ENCODE measurements at regions not wholly inside any gene's neighbourhood (a gene's known extent, or its start where the extent isn't known, plus 50 kb on each side); places are given as distances from the start of the nearest gene placed in this dataset.

DNA sequence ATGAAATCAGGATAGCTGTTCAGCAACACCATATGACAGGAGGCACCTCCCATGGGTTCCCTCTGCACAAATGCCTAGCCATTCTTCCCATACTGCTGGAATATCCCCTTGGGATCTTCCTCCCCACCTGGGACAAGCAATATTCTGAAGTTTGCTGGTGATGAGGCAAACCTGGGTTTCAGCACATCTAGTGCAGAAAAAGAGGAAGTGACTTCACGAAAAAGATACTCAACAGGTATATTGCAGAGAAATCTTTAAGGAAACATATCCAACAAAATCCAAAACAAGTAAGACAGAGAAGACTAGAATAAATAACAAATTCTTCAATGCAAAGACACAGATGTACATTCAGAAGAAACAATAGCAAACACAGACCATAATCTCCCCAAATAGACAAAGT is 1497.0 kb downstream of the PCDH9 start:
- TF ChIP-seq POLR2A (IDR thresholded peaks at IDR 0.05) = no peak
- TF ChIP-seq CTCF (IDR thresholded peaks at IDR 0.05) = no peak
- no peak for TF ChIP-seq EP300 (IDR thresholded peaks at IDR 0.05)
- 78 to 85% methylated on average over 1 of the region's 1 CpG for WGBS, 2 donors

GRCh38 chr13:65727070-65727469 is 1503.1 kb downstream of the PCDH9 start:
- no peaks in the 10 kb centered on the region for H3K4me1 ChIP-seq
- no peak overlapping the region for H3K27ac ChIP-seq
- H3K9me3 ChIP-seq = no peaks in the 10 kb centered on the region
- no peaks in the 10 kb centered on the region for H3K27me3 ChIP-seq
- H3K4me3 ChIP-seq = no peak overlapping the region
- 77 to 83% methylated on average over 4 of the region's 4 CpGs for WGBS, 2 donors
- no peaks in the 10 kb centered on the region for H3K36me3 ChIP-seq
- DNase-seq (ENCODE audit: low spot score in 2 of 2) = no peak
- no peak for TF ChIP-seq POLR2A (IDR thresholded peaks at IDR 0.05)

More for the DNA sequence above, 1497.0 kb downstream of the PCDH9 start:
- no peak overlapping the region for H3K4me3 ChIP-seq
- no peaks in the 10 kb centered on the region for H3K27me3 ChIP-seq
- peaks cover 0 to 14% (median 0%) of the 10 kb centered on the region in 4 donors for H3K9me3 ChIP-seq
- no peak for DNase-seq (ENCODE audit: low spot score in 2 of 2)
- no peaks in the 10 kb centered on the region for H3K36me3 ChIP-seq
- no peak overlapping the region for H3K27ac ChIP-seq
- H3K4me1 ChIP-seq = no peaks in the 10 kb centered on the region

DNA sequence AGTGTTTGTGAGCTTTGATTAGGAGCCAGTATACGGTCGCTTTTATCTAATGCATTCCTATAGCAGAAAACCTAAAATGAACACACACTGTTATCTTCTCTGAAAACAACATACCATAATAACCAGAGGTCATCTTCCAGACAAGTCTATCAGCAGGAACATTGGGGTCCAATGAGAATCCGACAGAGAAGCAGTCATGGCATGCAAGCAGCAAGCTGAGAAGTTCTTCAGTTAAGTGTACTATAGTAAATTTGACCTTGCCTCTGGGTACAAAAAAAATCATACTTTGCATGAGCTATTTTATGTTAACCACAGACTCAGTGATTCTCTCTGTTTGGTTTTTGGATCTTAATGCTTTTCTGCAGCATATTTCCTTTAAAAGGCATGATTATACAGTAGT is 1505.1 kb downstream of the PCDH9 start:
- Histone ChIP-seq H3K4me3 (no peak overlapping the region), H3K27ac (no peak overlapping the region), H3K9me3 (no peaks in the 10 kb centered on the region), H3K27me3 (no peaks in the 10 kb centered on the region), H3K4me1 (no peaks in the 10 kb centered on the region), H3K36me3 (no peaks in the 10 kb centered on the region)
- WGBS, 2 donors = 62 to 63% methylated on average over 3 of the region's 3 CpGs
- DNase-seq (ENCODE audit: low spot score in 2 of 2) = no peak
- TF ChIP-seq POLR2A (IDR thresholded peaks at IDR 0.05) = no peak
- no peak for TF ChIP-seq EP300 (IDR thresholded peaks at IDR 0.05)
- no peak for TF ChIP-seq CTCF (IDR thresholded peaks at IDR 0.05)

DNA sequence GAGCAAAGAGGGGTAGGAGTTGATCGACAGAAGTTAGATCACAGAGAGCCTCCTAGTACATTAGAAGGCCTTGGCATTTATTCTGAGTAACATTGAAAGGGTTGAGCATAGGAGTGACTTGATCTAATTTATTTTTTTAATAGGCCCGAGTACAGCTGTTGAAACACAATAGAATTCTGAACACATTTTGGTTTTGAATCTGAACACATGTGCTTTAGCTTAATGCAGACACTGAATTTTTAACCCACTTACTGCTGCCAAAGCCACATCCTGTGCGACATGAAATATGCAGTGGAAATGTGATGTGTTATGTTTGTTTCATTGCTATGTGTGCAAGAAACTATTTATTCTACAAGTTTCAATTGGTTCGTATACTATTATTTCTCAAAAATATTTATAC is 1505.9 kb downstream of the PCDH9 start:
- 62 to 71% methylated on average over 4 of the region's 4 CpGs for WGBS, 2 donors
- H3K27me3 ChIP-seq = no peaks in the 10 kb centered on the region

GRCh38 chr13:65722506-65722905 is 1507.6 kb downstream of the PCDH9 start:
- Histone ChIP-seq H3K27me3 (no peaks in the 10 kb centered on the region), H3K36me3 (no peaks in the 10 kb centered on the region), H3K9me3 (no peaks in the 10 kb centered on the region), H3K4me1 (no peaks in the 10 kb centered on the region), H3K4me3 (no peak overlapping the region), H3K27ac (no peak overlapping the region)
- DNase-seq (ENCODE audit: low spot score in 2 of 2) = no peak
- 91 to 93% methylated on average over 6 of the region's 6 CpGs for WGBS, 2 donors
- no peak for TF ChIP-seq POLR2A (IDR thresholded peaks at IDR 0.05)
- no peak for TF ChIP-seq CTCF (IDR thresholded peaks at IDR 0.05)
- no peak for TF ChIP-seq EP300 (IDR thresholded peaks at IDR 0.05)

More for the DNA sequence above, 1505.9 kb downstream of the PCDH9 start:
- no peaks in the 10 kb centered on the region for H3K9me3 ChIP-seq
- no peak overlapping the region for H3K27ac ChIP-seq
- no peak for TF ChIP-seq POLR2A (IDR thresholded peaks at IDR 0.05)
- no peak for TF ChIP-seq CTCF (IDR thresholded peaks at IDR 0.05)
- no peak for TF ChIP-seq EP300 (IDR thresholded peaks at IDR 0.05)
- H3K36me3 ChIP-seq = no peaks in the 10 kb centered on the region
- no peak for DNase-seq (ENCODE audit: low spot score in 2 of 2)
- H3K4me3 ChIP-seq = no peak overlapping the region
- no peaks in the 10 kb centered on the region for H3K4me1 ChIP-seq

DNA sequence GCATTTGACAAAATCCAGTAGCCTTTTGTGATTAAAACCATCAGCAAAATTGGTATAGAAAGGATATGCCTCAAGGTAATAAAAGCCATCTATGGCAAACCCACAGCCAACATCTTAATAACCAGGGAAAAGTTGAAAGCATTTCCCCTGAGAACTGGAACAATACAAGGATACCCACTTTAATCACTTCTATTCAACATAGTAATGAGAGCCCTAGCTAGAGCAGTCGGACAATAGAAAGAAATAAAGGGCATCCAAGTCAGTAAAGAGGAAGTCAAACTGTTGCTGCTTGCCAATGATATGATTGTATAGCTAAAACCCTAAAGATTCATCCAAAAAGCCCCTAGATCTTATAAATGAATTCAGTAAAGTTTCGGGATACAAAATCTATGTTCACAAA is 1510.3 kb downstream of the PCDH9 start:
- Histone ChIP-seq H3K4me1 (no peaks in the 10 kb centered on the region), H3K9me3 (no peaks in the 10 kb centered on the region), H3K27me3 (no peaks in the 10 kb centered on the region), H3K27ac (no peak overlapping the region), H3K36me3 (no peaks in the 10 kb centered on the region), H3K4me3 (no peak overlapping the region)
- WGBS, 2 donors = 66 to 83% methylated on average over 2 of the region's 2 CpGs
- TF ChIP-seq EP300 (IDR thresholded peaks at IDR 0.05) = no peak
- TF ChIP-seq POLR2A (IDR thresholded peaks at IDR 0.05) = no peak
- TF ChIP-seq CTCF (IDR thresholded peaks at IDR 0.05) = no peak
- DNase-seq (ENCODE audit: low spot score in 2 of 2) = no peak
